ENCODE measurements at regions not wholly inside any gene's neighbourhood (a gene's known extent, or its start where the extent isn't known, plus 50 kb on each side); places are given as distances from the start of the nearest gene placed in this dataset.
"Not testable (repeated sequence)": the region's sequence is repeated elsewhere in the genome, so short reads cannot be mapped to it uniquely, and the experiment has no call there.

- DNase-seq, result no peak
Measured at GRCh38 chr7:119748251-119748860, 524.6 kb upstream of the KCND2 start.

- no peak for DNase-seq
Measured at GRCh38 chr7:119748991-119749390, 524.0 kb upstream of the KCND2 start.

GRCh38 chr7:119756687-119757086, 516.3 kb upstream of the KCND2 start:
- no peak for DNase-seq

GRCh38 chr7:119758254-119758653, 514.7 kb upstream of the KCND2 start:
- no peak for DNase-seq

GRCh38 chr7:119761776-119762175, 511.2 kb upstream of the KCND2 start:
- DNase-seq, result no peak

GRCh38 chr7:119782286-119782685, 490.7 kb upstream of the KCND2 start:
- no peak for DNase-seq

GRCh38 chr7:119783799-119784198, 489.2 kb upstream of the KCND2 start:
- no peak for DNase-seq

- DNase-seq, result no peak
Measured at GRCh38 chr7:119802147-119802546, 470.8 kb upstream of the KCND2 start.

GRCh38 chr7:119825091-119825655, 447.8 kb upstream of the KCND2 start:
- no peak for DNase-seq

- no peak for DNase-seq
Measured at GRCh38 chr7:119826547-119826946, 446.4 kb upstream of the KCND2 start.

- DNase-seq, result no peak
Measured at GRCh38 chr7:119838444-119838843, 434.5 kb upstream of the KCND2 start.

GRCh38 chr7:119842337-119842736, 430.6 kb upstream of the KCND2 start:
- no peak for DNase-seq

GRCh38 chr7:119842786-119843185, 430.2 kb upstream of the KCND2 start:
- DNase-seq, result no peak

GRCh38 chr7:119861385-119861784, 411.6 kb upstream of the KCND2 start:
- no peak for DNase-seq

- no peak for DNase-seq
Measured at GRCh38 chr7:119868387-119868786, 404.6 kb upstream of the KCND2 start.

GRCh38 chr7:119879835-119880234, 393.1 kb upstream of the KCND2 start:
- DNase-seq, result no peak

- no peak for DNase-seq
Measured at GRCh38 chr7:119886007-119886406, 387.0 kb upstream of the KCND2 start.

GRCh38 chr7:119886525-119886924, 386.4 kb upstream of the KCND2 start:
- DNase-seq, result not testable (repeated sequence)

- no peak for DNase-seq
Measured at GRCh38 chr7:119888251-119888650, 384.7 kb upstream of the KCND2 start.

GRCh38 chr7:119890631-119891030, 382.3 kb upstream of the KCND2 start:
- DNase-seq, result no peak

- no peak for DNase-seq
Measured at GRCh38 chr7:119895320-119895719, 377.7 kb upstream of the KCND2 start.

- DNase-seq, result no peak
Measured at GRCh38 chr7:119896386-119896785, 376.6 kb upstream of the KCND2 start.

GRCh38 chr7:119900996-119901672, 371.8 kb upstream of the KCND2 start:
- no peak for DNase-seq

- no peak for DNase-seq
Measured at GRCh38 chr7:119903085-119903484, 369.9 kb upstream of the KCND2 start.

- DNase-seq, result no peak
Measured at GRCh38 chr7:119905495-119905894, 367.5 kb upstream of the KCND2 start.
